ENCODE measurements at regions not wholly inside any gene's neighbourhood (a gene's known extent, or its start where the extent isn't known, plus 50 kb on each side); places are given as distances from the start of the nearest gene placed in this dataset.

GRCh38 chr13:27014406-27015359 lies 156.9 kb downstream of the USP12 start:
- DNase-seq (ENCODE audit: insufficient read length, low spot score) (no peak), FAIRE-seq (no peak)
- TF ChIP-seq, protein P1, sequence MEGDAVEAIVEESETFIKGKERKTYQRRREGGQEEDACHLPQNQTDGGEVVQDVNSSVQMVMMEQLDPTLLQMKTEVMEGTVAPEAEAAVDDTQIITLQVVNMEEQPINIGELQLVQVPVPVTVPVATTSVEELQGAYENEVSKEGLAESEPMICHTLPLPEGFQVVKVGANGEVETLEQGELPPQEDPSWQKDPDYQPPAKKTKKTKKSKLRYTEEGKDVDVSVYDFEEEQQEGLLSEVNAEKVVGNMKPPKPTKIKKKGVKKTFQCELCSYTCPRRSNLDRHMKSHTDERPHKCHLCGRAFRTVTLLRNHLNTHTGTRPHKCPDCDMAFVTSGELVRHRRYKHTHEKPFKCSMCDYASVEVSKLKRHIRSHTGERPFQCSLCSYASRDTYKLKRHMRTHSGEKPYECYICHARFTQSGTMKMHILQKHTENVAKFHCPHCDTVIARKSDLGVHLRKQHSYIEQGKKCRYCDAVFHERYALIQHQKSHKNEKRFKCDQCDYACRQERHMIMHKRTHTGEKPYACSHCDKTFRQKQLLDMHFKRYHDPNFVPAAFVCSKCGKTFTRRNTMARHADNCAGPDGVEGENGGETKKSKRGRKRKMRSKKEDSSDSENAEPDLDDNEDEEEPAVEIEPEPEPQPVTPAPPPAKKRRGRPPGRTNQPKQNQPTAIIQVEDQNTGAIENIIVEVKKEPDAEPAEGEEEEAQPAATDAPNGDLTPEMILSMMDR (IDR thresholded peaks at IDR 0.05; ENCODE audit: insufficient read depth, missing control alignments): no peak

DNA sequence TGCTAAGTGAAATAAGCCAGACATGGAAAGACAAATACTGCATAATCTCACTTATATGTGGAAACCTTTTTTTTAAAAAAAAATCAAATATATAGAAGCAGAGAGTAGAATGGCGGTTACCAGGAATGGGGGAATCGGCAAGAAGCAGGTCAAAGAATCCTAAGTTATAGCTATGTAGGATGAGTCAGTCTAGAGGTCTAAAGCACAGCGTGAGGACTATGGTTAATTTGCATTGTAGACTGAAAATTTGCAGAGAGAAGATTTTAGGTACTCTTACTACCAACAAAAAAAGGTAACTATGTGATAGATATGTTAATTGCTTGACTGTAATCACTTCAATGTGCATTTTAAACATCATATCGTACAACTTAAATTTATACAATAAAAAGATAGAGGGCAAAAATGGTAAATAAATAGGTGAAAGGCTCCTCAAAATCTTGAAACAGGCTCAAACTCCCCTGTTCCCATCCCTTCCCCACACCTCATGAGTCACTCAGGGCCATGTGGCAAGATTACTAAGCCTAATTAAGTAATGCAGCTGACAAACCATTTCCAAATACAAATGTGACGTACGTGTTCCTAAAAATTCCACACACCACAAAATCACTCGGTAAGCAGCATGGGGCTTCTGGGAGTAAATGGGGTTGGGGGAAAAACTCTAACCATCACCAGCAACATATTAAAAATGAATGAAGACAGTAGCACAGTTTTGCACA lies 159.0 kb downstream of the USP12 start:
- FAIRE-seq (no peak), DNase-seq (ENCODE audit: insufficient read length, low spot score) (no peak)
- TF ChIP-seq, protein P1 (IDR thresholded peaks at IDR 0.05; ENCODE audit: insufficient read depth, missing control alignments): no peak

- TF ChIP-seq, protein P1 (IDR thresholded peaks at IDR 0.05; ENCODE audit: insufficient read depth, missing control alignments): no peak
- DNase-seq (ENCODE audit: insufficient read length, low spot score) (no peak), FAIRE-seq (no peak)
These were observed 159.9 kb downstream of the USP12 start for GRCh38 chr13:27011661-27012060.

DNA sequence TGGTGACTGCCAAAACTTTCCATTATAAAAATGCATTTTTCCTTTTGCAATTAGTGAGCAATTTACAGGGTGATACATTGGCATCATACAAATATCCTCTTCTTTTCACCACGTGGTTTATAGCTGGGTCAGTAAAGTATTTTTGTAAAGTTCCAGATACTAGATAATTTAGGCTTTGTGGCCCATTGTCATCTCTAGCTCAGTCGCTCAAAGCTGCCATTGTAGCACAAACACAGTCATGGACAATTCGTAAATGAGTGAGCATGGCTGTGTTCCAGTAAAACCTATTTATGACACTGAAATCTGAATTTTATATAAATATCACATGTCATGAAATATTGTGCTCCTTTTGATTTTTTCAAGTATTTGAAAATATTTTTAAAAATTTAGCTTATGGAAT lies 162.9 kb downstream of the USP12 start:
- TF ChIP-seq, protein P1 (IDR thresholded peaks at IDR 0.05; ENCODE audit: insufficient read depth, missing control alignments): no peak
- no peak for FAIRE-seq
- DNase-seq (ENCODE audit: insufficient read length, low spot score): no peak

GRCh38 chr13:27007166-27007565 lies 164.4 kb downstream of the USP12 start:
- FAIRE-seq: no peak

GRCh38 chr13:27006519-27007161 lies 165.0 kb downstream of the USP12 start:
- FAIRE-seq (no peak), DNase-seq (ENCODE audit: insufficient read length, low spot score) (peak; percentile 47)
- TF ChIP-seq, protein P1 (IDR thresholded peaks at IDR 0.05; ENCODE audit: insufficient read depth, missing control alignments): no peak

More at GRCh38 chr13:27007166-27007565, 164.4 kb downstream of the USP12 start:
- TF ChIP-seq, protein P1 (IDR thresholded peaks at IDR 0.05; ENCODE audit: insufficient read depth, missing control alignments): no peak
- no peak for DNase-seq (ENCODE audit: insufficient read length, low spot score)

All from D721Med (cell line).